NB4 (cell line): ENCODE measurements at regions not wholly inside any gene's neighbourhood (a gene's known extent, or its start where the extent isn't known, plus 50 kb on each side); places are given as distances from the start of the nearest gene placed in this dataset.

ENCODE experiments used
- DNase-seq: peaks from one replicate; pipeline ENCODE4 v3.0.0; 2010; ENCODE audit warnings: low read depth
- H3K4me3 ChIP-seq: one replicate; pipeline ENCODE4 v1.5.1; 2011; ENCODE audit warnings: mild to moderate bottlenecking, low read depth, low read length, moderate library complexity
- CTCF ChIP-seq: IDR thresholded peaks from one replicate; pipeline ENCODE4 v1.5.1; 2012; ENCODE audit warnings: low read depth, low read length
- MAX ChIP-seq: IDR thresholded peaks from 2 replicates; pipeline ENCODE4 v1.6.1; 2011; ENCODE audit warnings: low read depth, low read length
- MYC ChIP-seq: IDR thresholded peaks from 2 replicates; pipeline ENCODE4 v1.6.1; 2011; ENCODE audit warnings: low read depth, low read length
- POLR2A ChIP-seq: IDR thresholded peaks from 2 replicates; pipeline ENCODE4 v1.6.1; 2011; ENCODE audit warnings: mild to moderate bottlenecking; ENCODE audit not compliant: insufficient read length; ENCODE audit errors: extremely low read depth

GRCh38 chr7:34452363-34452762 lies 205.7 kb upstream of the NPSR1 start:
- no peak for DNase-seq
- no peak overlapping the region for H3K4me3 ChIP-seq
- TF ChIP-seq MYC (no peak), POLR2A (no peak), MAX (no peak), CTCF (no peak)

- no peak for DNase-seq
These were observed 204.9 kb upstream of the NPSR1 start for GRCh38 chr7:34453150-34453549.

GRCh38 chr7:34454381-34454780 lies 203.6 kb upstream of the NPSR1 start:
- DNase-seq, result no peak
- no peak for TF ChIP-seq POLR2A
- no peak for TF ChIP-seq MYC
- no peak for TF ChIP-seq CTCF
- no peak for TF ChIP-seq MAX
- no peak overlapping the region for H3K4me3 ChIP-seq

More at GRCh38 chr7:34453150-34453549, 204.9 kb upstream of the NPSR1 start:
- TF ChIP-seq MAX (no peak), POLR2A (no peak), MYC (no peak), CTCF (no peak)
- H3K4me3 ChIP-seq, result no peak overlapping the region

GRCh38 chr7:34457329-34457728 lies 200.7 kb upstream of the NPSR1 start:
- no peak overlapping the region for H3K4me3 ChIP-seq
- TF ChIP-seq POLR2A (no peak), CTCF (no peak), MAX (no peak), MYC (no peak)
- DNase-seq, result no peak

GRCh38 chr7:34463830-34464229 lies 194.2 kb upstream of the NPSR1 start:
- no peak for DNase-seq
- TF ChIP-seq CTCF (no peak), MYC (no peak), POLR2A (no peak), MAX (no peak)
- no peak overlapping the region for H3K4me3 ChIP-seq

GRCh38 chr7:34471844-34472243 lies 186.2 kb upstream of the NPSR1 start:
- DNase-seq, result no peak
- TF ChIP-seq MAX, result no peak
- no peak for TF ChIP-seq MYC
- no peak for TF ChIP-seq POLR2A
- no peak for TF ChIP-seq CTCF
- no peak overlapping the region for H3K4me3 ChIP-seq
